ENCODE measurements at regions not wholly inside any gene's neighbourhood (a gene's known extent, or its start where the extent isn't known, plus 50 kb on each side); places are given as distances from the start of the nearest gene placed in this dataset.
"Not testable (repeated sequence)": the region's sequence is repeated elsewhere in the genome, so short reads cannot be mapped to it uniquely, and the experiment has no call there.

DNA sequence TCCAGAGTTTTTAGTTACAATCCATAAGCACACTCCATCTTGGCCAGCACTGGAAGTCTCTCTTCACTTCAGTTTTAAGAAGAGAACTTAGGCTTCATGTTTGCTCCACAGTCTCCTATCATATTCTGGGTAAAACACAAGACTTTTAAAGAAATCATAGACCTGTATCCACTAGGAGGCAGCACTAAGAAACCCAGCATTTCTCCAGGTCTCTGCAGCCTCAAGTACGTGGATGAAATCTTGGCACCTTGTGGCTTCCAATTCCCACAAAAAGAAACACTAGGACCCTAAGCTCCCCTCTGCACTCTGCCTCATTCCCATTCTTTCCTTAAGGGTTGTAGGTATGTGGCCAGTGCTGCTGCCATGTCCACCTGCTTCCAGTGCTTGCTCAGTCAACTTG is 367.3 kb upstream of the CASK start:
- intact Hi-C loops (cut with DNase I; ENCODE audit: low total_unique reads): no loop called here
- Histone ChIP-seq H3K4me3 (no peak overlapping the region), H3K36me3 (no peaks in the 10 kb centered on the region), H3K27me3 (no peaks in the 10 kb centered on the region), H3K4me1 (no peaks in the 10 kb centered on the region), H3K27ac (no peak overlapping the region), H3K9me3 (no peaks in the 10 kb centered on the region)
- TF ChIP-seq EP300 (IDR thresholded peaks at IDR 0.05; ENCODE audit: low read depth) (no peak), POLR2AphosphoS5 (IDR thresholded peaks at IDR 0.05) (no peak), POLR2A (IDR thresholded peaks at IDR 0.05) (no peak)
- TF ChIP-seq, protein P1, sequence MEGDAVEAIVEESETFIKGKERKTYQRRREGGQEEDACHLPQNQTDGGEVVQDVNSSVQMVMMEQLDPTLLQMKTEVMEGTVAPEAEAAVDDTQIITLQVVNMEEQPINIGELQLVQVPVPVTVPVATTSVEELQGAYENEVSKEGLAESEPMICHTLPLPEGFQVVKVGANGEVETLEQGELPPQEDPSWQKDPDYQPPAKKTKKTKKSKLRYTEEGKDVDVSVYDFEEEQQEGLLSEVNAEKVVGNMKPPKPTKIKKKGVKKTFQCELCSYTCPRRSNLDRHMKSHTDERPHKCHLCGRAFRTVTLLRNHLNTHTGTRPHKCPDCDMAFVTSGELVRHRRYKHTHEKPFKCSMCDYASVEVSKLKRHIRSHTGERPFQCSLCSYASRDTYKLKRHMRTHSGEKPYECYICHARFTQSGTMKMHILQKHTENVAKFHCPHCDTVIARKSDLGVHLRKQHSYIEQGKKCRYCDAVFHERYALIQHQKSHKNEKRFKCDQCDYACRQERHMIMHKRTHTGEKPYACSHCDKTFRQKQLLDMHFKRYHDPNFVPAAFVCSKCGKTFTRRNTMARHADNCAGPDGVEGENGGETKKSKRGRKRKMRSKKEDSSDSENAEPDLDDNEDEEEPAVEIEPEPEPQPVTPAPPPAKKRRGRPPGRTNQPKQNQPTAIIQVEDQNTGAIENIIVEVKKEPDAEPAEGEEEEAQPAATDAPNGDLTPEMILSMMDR (IDR thresholded peaks at IDR 0.05): no peak
- DNase-seq: no peak
- in situ Hi-C loops (cut with MboI; ENCODE audit: low pct_ligation_motif_present in 1 of 4, low pct_unique_long_range_greater_than_20kb in 1 of 4, low sequenced_read_pairs in 3 of 4): no loop called here
- WGBS, 2 donors (ENCODE audit: low coverage in 1 of 2): 37% methylated on average over 1 of the region's 1 CpG; no CpG with 5 or more reads in 1 of the 2 donors

DNA sequence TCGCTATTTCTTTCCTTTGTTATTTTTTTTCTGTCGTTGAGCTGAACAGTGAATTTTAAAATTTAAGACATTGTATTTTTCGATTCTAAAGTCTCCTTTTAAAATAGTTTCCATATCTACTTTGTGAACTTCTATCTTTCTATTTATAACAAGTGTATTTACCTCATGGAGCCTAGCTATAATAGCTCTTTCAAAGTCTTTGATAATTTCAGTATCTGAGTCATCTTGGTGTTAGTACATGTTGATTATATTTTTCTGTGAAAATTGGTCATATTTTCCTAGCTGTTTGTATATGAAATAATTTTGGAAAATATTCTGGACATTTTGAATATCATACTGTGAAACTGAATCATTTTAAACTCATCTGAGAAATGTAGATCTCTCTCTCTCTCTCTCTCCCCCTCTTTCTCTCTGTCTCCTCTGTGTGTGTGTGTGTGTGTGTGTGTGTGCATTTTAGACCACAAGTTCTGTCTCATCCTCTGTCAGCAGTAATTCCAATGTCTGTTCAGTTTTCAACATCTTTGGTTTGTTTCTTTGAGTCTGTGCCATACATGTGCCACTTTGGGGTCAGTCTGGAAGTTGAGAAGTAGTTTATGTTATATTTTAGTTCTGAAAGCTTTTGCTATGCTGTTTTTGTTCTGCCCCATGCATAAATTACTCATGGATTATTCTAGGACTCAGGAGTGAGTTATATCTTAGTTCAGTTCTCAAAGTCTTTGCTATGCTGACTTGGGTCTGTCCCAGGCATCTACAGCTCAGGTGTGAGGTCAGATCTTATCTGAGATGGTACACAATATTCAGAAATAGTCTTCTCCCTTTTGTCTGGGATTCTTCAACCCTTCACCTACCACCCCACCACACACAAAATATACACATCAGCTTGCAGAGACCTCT is 366.4 kb upstream of the CASK start:
- H3K27ac ChIP-seq: no peak overlapping the region
- in situ Hi-C loops (cut with MboI; ENCODE audit: low pct_ligation_motif_present in 1 of 4, low pct_unique_long_range_greater_than_20kb in 1 of 4, low sequenced_read_pairs in 3 of 4): no loop called here

DNA sequence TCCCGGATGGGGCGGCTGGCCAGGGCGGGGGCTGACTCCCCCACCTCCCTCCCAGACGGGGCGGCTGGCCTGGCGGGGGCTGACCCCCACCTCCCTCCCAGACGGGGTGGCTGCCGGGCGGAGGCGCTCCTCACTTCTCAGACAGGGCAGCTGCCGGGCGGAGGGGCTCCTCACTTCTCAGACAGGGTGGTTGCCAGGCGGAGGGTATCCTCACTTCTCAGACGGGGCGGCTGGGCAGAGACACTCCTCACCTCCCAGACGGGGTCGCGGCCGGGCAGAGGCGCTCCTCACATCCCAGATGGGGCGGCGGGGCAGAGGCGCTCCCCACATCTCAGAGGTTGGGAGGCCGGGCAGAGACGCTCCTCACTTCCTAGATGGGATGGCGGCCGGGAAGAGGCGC is 362.3 kb upstream of the CASK start:
- H3K4me3 ChIP-seq; H3K27ac ChIP-seq; H3K4me1 ChIP-seq; intact Hi-C loops (cut with DNase I; ENCODE audit: low total_unique reads); H3K27me3 ChIP-seq; in situ Hi-C loops (cut with MboI; ENCODE audit: low pct_ligation_motif_present in 1 of 4, low pct_unique_long_range_greater_than_20kb in 1 of 4, low sequenced_read_pairs in 3 of 4); H3K9me3 ChIP-seq; DNase-seq; H3K36me3 ChIP-seq: not testable (repeated sequence)
- 100% methylated on average over 6 of the region's 28 CpGs; no CpG with 5 or more reads in 1 of the 2 donors for WGBS, 2 donors (ENCODE audit: low coverage in 1 of 2)

More for the DNA sequence above, 366.4 kb upstream of the CASK start:
- Histone ChIP-seq H3K36me3 (no peaks in the 10 kb centered on the region), H3K4me3 (no peak overlapping the region), H3K27me3 (no peaks in the 10 kb centered on the region), H3K4me1 (no peaks in the 10 kb centered on the region), H3K9me3 (no peaks in the 10 kb centered on the region)
- TF ChIP-seq, protein P1 (IDR thresholded peaks at IDR 0.05): no peak
- TF ChIP-seq EP300 (IDR thresholded peaks at IDR 0.05; ENCODE audit: low read depth) (no peak), POLR2A (IDR thresholded peaks at IDR 0.05) (no peak), POLR2AphosphoS5 (IDR thresholded peaks at IDR 0.05) (no peak)
- intact Hi-C loops (cut with DNase I; ENCODE audit: low total_unique reads): no loop called here
- DNase-seq: no peak
- WGBS, 2 donors (ENCODE audit: low coverage in 1 of 2): 72% methylated on average over 3 of the region's 3 CpGs

GRCh38 chrX:42276982-42277690 is 353.8 kb upstream of the CASK start:
- WGBS, 2 donors (ENCODE audit: low coverage in 1 of 2): 62% methylated on average over 3 of the region's 3 CpGs; no CpG with 5 or more reads in 1 of the 2 donors

More at GRCh38 chrX:42276982-42277690, 353.8 kb upstream of the CASK start:
- intact Hi-C loops (cut with DNase I; ENCODE audit: low total_unique reads) (no loop called here), in situ Hi-C loops (cut with MboI; ENCODE audit: low pct_ligation_motif_present in 1 of 4, low pct_unique_long_range_greater_than_20kb in 1 of 4, low sequenced_read_pairs in 3 of 4) (no loop called here)
- Histone ChIP-seq H3K4me1 (no peaks in the 10 kb centered on the region), H3K27me3 (no peaks in the 10 kb centered on the region), H3K4me3 (no peak overlapping the region), H3K36me3 (no peaks in the 10 kb centered on the region), H3K9me3 (no peaks in the 10 kb centered on the region), H3K27ac (no peak overlapping the region)
- TF ChIP-seq, protein P1 (IDR thresholded peaks at IDR 0.05): no peak
- TF ChIP-seq POLR2AphosphoS5 (IDR thresholded peaks at IDR 0.05): no peak
- no peak for TF ChIP-seq EP300 (IDR thresholded peaks at IDR 0.05; ENCODE audit: low read depth)
- TF ChIP-seq POLR2A (IDR thresholded peaks at IDR 0.05): no peak
- no peak for DNase-seq

Measured in transverse colon (tissue), 4 donors.